B cell (primary cell): ENCODE measurements at regions not wholly inside any gene's neighbourhood (a gene's known extent, or its start where the extent isn't known, plus 50 kb on each side); places are given as distances from the start of the nearest gene placed in this dataset.

Experiments
- ATAC-seq: fragments of 200-7000 bp; cut with Tn5 transposase; one replicate; pipeline ENCODE4 v1.10.0; 2021; ENCODE audit warnings: low read depth, mild to moderate bottlenecking, moderate number of reproducible peaks, moderate library complexity
- CTCF ChIA-PET: fragments of 350-600 bp; sonication (Branson Sonifier 250); formaldehyde crosslinking; loops from one replicate; lab custom pipeline; 2021; ENCODE audit warnings: antibody characterized with exemption, inconsistent platforms; lab: Charles Lee
- POLR2A ChIA-PET: fragments of 350-600 bp; sonication (Branson Sonifier 250); formaldehyde crosslinking; loops from one replicate; lab custom pipeline; 2021; ENCODE audit warnings: antibody characterized with exemption; lab: Charles Lee
- DNase-seq: peaks from one replicate; pipeline ENCODE4 v3.0.0; 2013
- H2AFZ ChIP-seq: 2 replicates; pipeline ENCODE4 v1.6.1; 2012; ENCODE audit warnings: mild to moderate bottlenecking, low read depth, low read length; ENCODE audit not compliant: insufficient read depth, poor library complexity, severe bottlenecking
- H3K27ac ChIP-seq, 2 donors: 1 replicate in 1 of 2; 2 replicates in 1 of 2; pipeline ENCODE4 v1.5.1; 2012 to 2013; ENCODE audit warnings: low read length in 2 of 2, mild to moderate bottlenecking in 2 of 2, moderate library complexity in 1 of 2
- H3K27me3 ChIP-seq, 4 experiments: fragments of 200-600 bp in 1 of 4; sonication (generic) in 1 of 4; replicated peaks in 1 of 4; 1 replicate in 2 of 4; 2 replicates in 2 of 4; pipeline versions ENCODE4 v1.6.1 to v1.7.0; 2013 to 2016; ENCODE audit warnings: low read length in 3 of 4, mild to moderate bottlenecking in 2 of 4, mixed read lengths in 1 of 4, moderate library complexity in 1 of 4; ENCODE audit not compliant: insufficient read depth in 4 of 4, control insufficient read depth in 3 of 4; ENCODE audit errors: control extremely low read depth in 1 of 4
- H3K36me3 ChIP-seq, 2 experiments: replicated peaks in 1 of 2; 1 replicate in 1 of 2; 2 replicates in 1 of 2; pipeline versions ENCODE4 v1.6.1 to v1.7.1; 2013; ENCODE audit warnings: low read length in 1 of 2; ENCODE audit not compliant: insufficient read depth in 2 of 2, control insufficient read depth in 1 of 2; ENCODE audit errors: control extremely low read depth in 1 of 2, extremely low read depth in 1 of 2
- H3K4me1 ChIP-seq, 2 donors: fragments of 200-600 bp in 1 of 2; sonication (generic) in 1 of 2; 1 replicate in 1 of 2; 2 replicates in 1 of 2; pipeline versions ENCODE4 v1.5.1 to v1.6.1; 2013 to 2017; ENCODE audit warnings: low read length in 2 of 2; ENCODE audit not compliant: control insufficient read depth in 2 of 2, insufficient read depth in 2 of 2
- H3K4me2 ChIP-seq: replicated peaks from 2 replicates; pipeline ENCODE3; 2012; ENCODE audit warnings: mild to moderate bottlenecking, low read depth, low read length; ENCODE audit not compliant: poor library complexity, severe bottlenecking
- H3K4me3 ChIP-seq, 5 experiments: fragments of 200-600 bp in 1 of 5; sonication (generic) in 1 of 5; 1 replicate in 3 of 5; 2 replicates in 2 of 5; pipeline versions ENCODE4 v1.5.1 to v1.7.0; 2011 to 2016; ENCODE audit warnings: low read length in 4 of 5, mild to moderate bottlenecking in 4 of 5, low read depth in 2 of 5, control low read depth in 1 of 5, moderate library complexity in 1 of 5; ENCODE audit not compliant: insufficient read depth in 1 of 5; ENCODE audit errors: control extremely low read depth in 1 of 5, extremely low read depth in 1 of 5
- H3K79me2 ChIP-seq: fragments of 200-600 bp; sonication (generic); one replicate; pipeline ENCODE4 v1.6.0; 2016; ENCODE audit warnings: low read length; ENCODE audit not compliant: control insufficient read depth, insufficient read depth
- H3K9ac ChIP-seq: fragments of 200-600 bp; sonication (generic); 2 replicates; pipeline ENCODE4 v1.6.1; 2017; ENCODE audit warnings: mild to moderate bottlenecking, low read length, moderate library complexity
- H3K9me3 ChIP-seq, 3 donors: one replicate each; pipeline versions ENCODE4 v1.6.1 to v1.7.1; 2013; ENCODE audit warnings: low read length in 2 of 3; ENCODE audit not compliant: control insufficient read depth in 2 of 3, insufficient read depth in 1 of 3; ENCODE audit errors: control extremely low read depth in 1 of 3
- H4K20me1 ChIP-seq: 2 replicates; pipeline ENCODE4 v1.6.0; 2012; ENCODE audit warnings: mild to moderate bottlenecking, low read length; ENCODE audit not compliant: insufficient read depth, control insufficient read depth, poor library complexity, severe bottlenecking
- H3K27ac Mint-ChIP-seq: one replicate; pipeline ENCODE4 v1.8.0; 2021; ENCODE audit warnings: mixed read lengths
- H3K27me3 Mint-ChIP-seq: one replicate; pipeline ENCODE4 v1.8.0; 2021; ENCODE audit warnings: mixed read lengths
- H3K4me1 Mint-ChIP-seq: one replicate; pipeline ENCODE4 v1.8.0; 2021; ENCODE audit warnings: mixed read lengths
- H3K4me3 Mint-ChIP-seq: one replicate; pipeline ENCODE4 v1.8.0; 2021; ENCODE audit warnings: mixed read lengths
- H3K9me3 Mint-ChIP-seq: one replicate; pipeline ENCODE4 v1.8.0; 2022; ENCODE audit warnings: mixed read lengths; ENCODE audit not compliant: insufficient read depth
- CTCF ChIP-seq: fragments of 200-600 bp; IDR thresholded peaks from one replicate; pipeline ENCODE4 v1.8.0; 2022; ENCODE audit warnings: antibody characterized with exemption, mild to moderate bottlenecking
- EZH2 ChIP-seq: IDR thresholded peaks from 2 replicates; pipeline ENCODE4 v1.6.1; 2012; ENCODE audit warnings: borderline replicate concordance, low read depth, mild to moderate bottlenecking, moderate library complexity, low read length; ENCODE audit not compliant: insufficient read depth, poor library complexity, severe bottlenecking
- WGBS: methylation state at CpG from one replicate; pipeline ENCODE4 v1.1.5; 2013; ENCODE audit warnings: missing lambda C conversion rate; ENCODE audit not compliant: insufficient coverage; 5-methylcytosine and 5-hydroxymethylcytosine counted together
- intact Hi-C: fragments of 100-400 bp; cut with micrococcal nuclease; formaldehyde crosslinking; loops from one replicate; pipeline ENCODE4 v1.10.0; 2022

- DNase-seq (no peak), ATAC-seq (no peak)
- Histone ChIP-seq H3K9ac (no peak overlapping the region), H4K20me1 (no peaks in the 10 kb centered on the region), H3K4me2 (no peak overlapping the region), H3K9me3 (no peaks in the 10 kb centered on the region), H3K4me3 (no peak overlapping the region), H3K36me3 (no peaks in the 10 kb centered on the region), H2AFZ (no peak overlapping the region), H3K27ac (no peak overlapping the region), H3K4me1 (no peaks in the 10 kb centered on the region), H3K27me3 (no peaks in the 10 kb centered on the region), H3K79me2 (no peaks in the 10 kb centered on the region)
- Mint-ChIP-seq H3K27me3 (no peaks in the 10 kb centered on the region), H3K4me1 (no peaks in the 10 kb centered on the region), H3K27ac (no peak overlapping the region), H3K4me3 (no peak overlapping the region), H3K9me3 (no peaks in the 10 kb centered on the region)
- 81% methylated on average over 2 of the region's 5 CpGs for WGBS
- POLR2A ChIA-PET, result no interaction called here
- TF ChIP-seq CTCF (no peak), EZH2 (no peak)
- intact Hi-C loops, result no loop called here
- CTCF ChIA-PET, result no interaction called here
Observed at GRCh38 chr2:19051203-19051831, 307.1 kb downstream of the OSR1 start.

- Histone ChIP-seq H3K79me2 (no peaks in the 10 kb centered on the region), H3K4me1 (no peaks in the 10 kb centered on the region), H3K9ac (no peak overlapping the region), H2AFZ (no peak overlapping the region), H3K9me3 (no peaks in the 10 kb centered on the region), H4K20me1 (no peaks in the 10 kb centered on the region), H3K4me2 (no peak overlapping the region), H3K27me3 (no peaks in the 10 kb centered on the region), H3K27ac (no peak overlapping the region), H3K4me3 (no peak overlapping the region), H3K36me3 (no peaks in the 10 kb centered on the region)
- no peak for DNase-seq
- Mint-ChIP-seq H3K4me3 (no peak overlapping the region), H3K27ac (no peak overlapping the region), H3K4me1 (no peaks in the 10 kb centered on the region), H3K9me3 (no peaks in the 10 kb centered on the region), H3K27me3 (no peaks in the 10 kb centered on the region)
- intact Hi-C loops, result no loop called here
- TF ChIP-seq CTCF, result no peak
- no peak for TF ChIP-seq EZH2
- ChIA-PET POLR2A (no interaction called here), CTCF (no interaction called here)
- ATAC-seq, result no peak
Observed at GRCh38 chr2:19050354-19050753, 308.1 kb downstream of the OSR1 start.
